Left ventricle myocardium inferior (tissue), 1 donor: ENCODE measurements at regions not wholly inside any gene's neighbourhood (a gene's known extent, or its start where the extent isn't known, plus 50 kb on each side); places are given as distances from the start of the nearest gene placed in this dataset.

Source experiments
- DNase-seq: peaks from one replicate; pipeline ENCODE4 v3.0.0-alpha.2; 2020
- H3K27ac ChIP-seq: fragments of 200-600 bp; replicated peaks from 2 replicates; pipeline ENCODE4 v1.8.0; 2021
- H3K27me3 ChIP-seq: fragments of 200-600 bp; 2 replicates; pipeline ENCODE4 v1.8.0; 2021; ENCODE audit warnings: low read depth
- H3K36me3 ChIP-seq: fragments of 200-600 bp; 2 replicates; pipeline ENCODE4 v1.8.0; 2021
- H3K4me1 ChIP-seq: fragments of 200-600 bp; 2 replicates; pipeline ENCODE4 v1.8.0; 2021
- H3K4me3 ChIP-seq: fragments of 200-600 bp; 2 replicates; pipeline ENCODE4 v1.8.0; 2021; ENCODE audit warnings: mild to moderate bottlenecking, moderate library complexity
- H3K9me3 ChIP-seq: fragments of 200-600 bp; replicated peaks from 2 replicates; pipeline ENCODE4 v1.8.0; 2021
- CTCF ChIP-seq: fragments of 200-600 bp; IDR thresholded peaks from 2 replicates; pipeline ENCODE4 v1.8.0; 2021; ENCODE audit warnings: antibody characterized with exemption, mild to moderate bottlenecking, borderline replicate concordance
- intact Hi-C: fragments of 100-400 bp; cut with micrococcal nuclease; formaldehyde crosslinking; loops from one replicate; pipeline ENCODE4 v1.11.0; 2022
- donor health status: DM: no; HTN: yes; CAD: no; lungs with severe emphysema.

- Histone ChIP-seq H3K27ac (no peak overlapping the region), H3K4me3 (no peak overlapping the region), H3K9me3 (no peaks in the 10 kb centered on the region), H3K36me3 (no peaks in the 10 kb centered on the region), H3K27me3 (no peaks in the 10 kb centered on the region), H3K4me1 (peaks cover 22% of the 10 kb centered on the region)
- intact Hi-C loops = no loop called here
- no peak for DNase-seq
- TF ChIP-seq CTCF = no peak
These were observed 85.9 kb upstream of the RFX8 start for GRCh38 chr2:101560780-101561315.

- peak; percentile 26 for DNase-seq
- intact Hi-C loops = no loop called here
- peak overlapping the region; percentile 35 for H3K4me3 ChIP-seq
These were observed 84.6 kb upstream of the RFX8 start for GRCh38 chr2:101559551-101559950.

GRCh38 chr2:101558740-101559525 is 84.0 kb upstream of the RFX8 start:
- Histone ChIP-seq H3K36me3 (no peaks in the 10 kb centered on the region), H3K9me3 (no peaks in the 10 kb centered on the region), H3K27ac (peak overlapping the region; percentile 83), H3K4me1 (peaks cover 22% of the 10 kb centered on the region), H3K4me3 (peak overlapping the region; percentile 35), H3K27me3 (no peaks in the 10 kb centered on the region)
- intact Hi-C loops = no loop called here
- no peak for TF ChIP-seq CTCF
- no peak for DNase-seq

More at GRCh38 chr2:101559551-101559950, 84.6 kb upstream of the RFX8 start:
- H3K36me3 ChIP-seq = no peaks in the 10 kb centered on the region
- no peaks in the 10 kb centered on the region for H3K9me3 ChIP-seq
- peaks cover 22% of the 10 kb centered on the region for H3K4me1 ChIP-seq
- no peak for TF ChIP-seq CTCF
- H3K27ac ChIP-seq = peak overlapping the region; percentile 83
- no peaks in the 10 kb centered on the region for H3K27me3 ChIP-seq

GRCh38 chr2:101556033-101556459 is 81.1 kb upstream of the RFX8 start:
- H3K27me3 ChIP-seq = no peaks in the 10 kb centered on the region
- H3K4me1 ChIP-seq = peaks cover 22% of the 10 kb centered on the region
- H3K4me3 ChIP-seq = no peak overlapping the region
- intact Hi-C loops = no loop called here
- no peaks in the 10 kb centered on the region for H3K9me3 ChIP-seq
- DNase-seq = no peak
- no peaks in the 10 kb centered on the region for H3K36me3 ChIP-seq
- peak overlapping the region; percentile 20 for H3K27ac ChIP-seq
- TF ChIP-seq CTCF = no peak

GRCh38 chr2:101551336-101551888 is 76.5 kb upstream of the RFX8 start:
- no peak for TF ChIP-seq CTCF
- no peaks in the 10 kb centered on the region for H3K27me3 ChIP-seq
- H3K4me3 ChIP-seq = no peak overlapping the region
- H3K9me3 ChIP-seq = no peaks in the 10 kb centered on the region
- no peak for DNase-seq
- no peak overlapping the region for H3K27ac ChIP-seq
- no peaks in the 10 kb centered on the region for H3K4me1 ChIP-seq
- H3K36me3 ChIP-seq = no peaks in the 10 kb centered on the region
- intact Hi-C loops = no loop called here
